Gastrocnemius medialis (tissue), 4 donors: ENCODE measurements at regions not wholly inside any gene's neighbourhood (a gene's known extent, or its start where the extent isn't known, plus 50 kb on each side); places are given as distances from the start of the nearest gene placed in this dataset.

Source experiments
- CTCF ChIP-seq, 5 experiments: fragments of 450-650 bp in 3 of 5; fragments of 200-600 bp in 2 of 5; sonication (generic) in 2 of 5; IDR thresholded peaks in 4 of 5; conservative IDR thresholded peaks in 1 of 5; 1 replicate in 4 of 5; 2 replicates in 1 of 5; pipeline ENCODE4 v1.5.1; 2016 to 2019; ENCODE audit warnings: antibody characterized with exemption in 5 of 5, mild to moderate bottlenecking in 3 of 5, moderate library complexity in 3 of 5
- POLR2A ChIP-seq, 2 donors: fragments of 450-650 bp; IDR thresholded peaks; one replicate each; pipeline ENCODE4 v1.6.1; 2017; ENCODE audit warnings: antibody characterized with exemption in 2 of 2, mild to moderate bottlenecking in 2 of 2, moderate library complexity in 2 of 2

- no peak for TF ChIP-seq CTCF (IDR thresholded peaks at IDR 0.05 in 4 of 5, conservative IDR thresholded peaks at IDR 0.05 in 1 of 5)
- TF ChIP-seq POLR2A (IDR thresholded peaks at IDR 0.05) = no peak
Measured at GRCh38 chr2:215882689-215883088, 130.7 kb downstream of the MREG start.
